ENCODE measurements at regions not wholly inside any gene's neighbourhood (a gene's known extent, or its start where the extent isn't known, plus 50 kb on each side); places are given as distances from the start of the nearest gene placed in this dataset.

GRCh38 chr3:10740954-10741353 is 75.1 kb upstream of the SLC6A11 start:
- WGBS (ENCODE audit: missing lambda C conversion rate): 15% methylated on average over 4 of the region's 4 CpGs
- Histone ChIP-seq H3K27ac (no peak overlapping the region), H3K4me3 (no peak overlapping the region), H3K4me2 (no peak overlapping the region), H3K9me3 (no peaks in the 10 kb centered on the region), H3K4me1 (no peaks in the 10 kb centered on the region)
- CTCF ChIA-PET: interaction anchor here (1.0 to 8.9 kb wide), 9 partner anchors 13 to 400 kb away, joined by 3 to 149 read pairs (median 31); no protein-coding TSS in a partner anchor
- no peak for DNase-seq (ENCODE audit: low read depth in 1 of 2, low spot score in 1 of 2)
- FAIRE-seq: no peak
- POLR2A ChIA-PET: no interaction called here
- TF ChIP-seq TFCP2L1 (CRISPR knock-in tag; IDR thresholded peaks at IDR 0.05) (no peak), MAFK (IDR thresholded peaks at IDR 0.05; ENCODE audit: partially characterized antibody) (peak; percentile 10)
- no peak for ATAC-seq

- Histone ChIP-seq H3K4me2 (no peak overlapping the region), H3K27ac (no peak overlapping the region), H3K4me1 (no peaks in the 10 kb centered on the region), H3K9me3 (no peaks in the 10 kb centered on the region), H3K4me3 (no peak overlapping the region)
- ChIA-PET CTCF (interaction anchor here (0.6 to 8.9 kb wide), 6 partner anchors 20 to 539 kb away, joined by 3 to 149 read pairs (median 18); no protein-coding TSS in a partner anchor), POLR2A (no interaction called here)
- 43% methylated on average over 10 of the region's 10 CpGs for WGBS (ENCODE audit: missing lambda C conversion rate)
- no peak for ATAC-seq
- no peak for TF ChIP-seq MYC (IDR thresholded peaks at IDR 0.05; ENCODE audit: borderline replicate concordance, low read length)
- FAIRE-seq: no peak
- no peak for DNase-seq (ENCODE audit: low read depth in 1 of 2, low spot score in 1 of 2)
Observed at GRCh38 chr3:10741891-10742671, 73.9 kb upstream of the SLC6A11 start.

GRCh38 chr3:10743366-10744097 is 72.5 kb upstream of the SLC6A11 start:
- peak in 1 of 2 experiments; percentile 34; a peak in 2 of 6 replicates for ATAC-seq
- CTCF ChIA-PET: interaction anchor here (1.1 to 8.9 kb wide), 4 partner anchors 15 to 403 kb away, joined by 3 to 149 read pairs (median 64); no protein-coding TSS in a partner anchor

GRCh38 chr3:10744098-10744465 is 71.9 kb upstream of the SLC6A11 start:
- Histone ChIP-seq H3K27ac (no peak overlapping the region), H3K4me1 (no peaks in the 10 kb centered on the region), H3K9me3 (no peaks in the 10 kb centered on the region), H3K4me3 (no peak overlapping the region), H3K4me2 (no peak overlapping the region)
- WGBS (ENCODE audit: missing lambda C conversion rate): 0% methylated on average over 2 of the region's 7 CpGs
- POLR2A ChIA-PET: no interaction called here
- FAIRE-seq: no peak
- CTCF ChIA-PET: interaction anchor here (1.1 to 8.9 kb wide), 3 partner anchors 14 to 397 kb away, joined by 3 to 149 read pairs (median 8); no protein-coding TSS in a partner anchor
- TF ChIP-seq HMGXB4 (CRISPR knock-in tag; IDR thresholded peaks at IDR 0.05; ENCODE audit: borderline replicate concordance) (no peak), CTCF (IDR thresholded peaks at IDR 0.05) (peak; percentile 16; the same call in 1 of the 3 replicates), RAD21 (conservative IDR thresholded peaks at IDR 0.05 in 1 of 2, IDR thresholded peaks at IDR 0.05 in 1 of 2) (peak; percentile 30 to 44; a peak in 3 of 5 replicates)
- DNase-seq (ENCODE audit: low read depth in 1 of 2, low spot score in 1 of 2): peak in 1 of 2 experiments; percentile 26
- ATAC-seq: peak; percentile 70 to 82

More at GRCh38 chr3:10743366-10744097, 72.5 kb upstream of the SLC6A11 start:
- no peak for FAIRE-seq
- H3K4me1 ChIP-seq: no peaks in the 10 kb centered on the region
- no peaks in the 10 kb centered on the region for H3K9me3 ChIP-seq
- H3K27ac ChIP-seq: no peak overlapping the region
- TF ChIP-seq RFX5 (IDR thresholded peaks at IDR 0.05) (no peak), FOSL2 (IDR thresholded peaks at IDR 0.05) (no peak), FOSL2 (CRISPR knock-in tag; IDR thresholded peaks at IDR 0.05) (no peak), POLR2A (IDR thresholded peaks at IDR 0.05; ENCODE audit: low read length) (no peak), FOSB (CRISPR knock-in tag; IDR thresholded peaks at IDR 0.05) (no peak), SREBF2 (IDR thresholded peaks at IDR 0.05) (no peak)
- DNase-seq (ENCODE audit: low read depth in 1 of 2, low spot score in 1 of 2): no peak
- H3K4me3 ChIP-seq: no peak overlapping the region
- POLR2A ChIA-PET: no interaction called here
- H3K4me2 ChIP-seq: no peak overlapping the region
- 60% methylated on average over 12 of the region's 12 CpGs for WGBS (ENCODE audit: missing lambda C conversion rate)
